ENCODE measurements at regions not wholly inside any gene's neighbourhood (a gene's known extent, or its start where the extent isn't known, plus 50 kb on each side); places are given as distances from the start of the nearest gene placed in this dataset.

GRCh38 chr3:99294092-99294491, 344.3 kb upstream of the COL8A1 start:
- peak; percentile 9 for DNase-seq

GRCh38 chr3:99287876-99288275, 350.5 kb upstream of the COL8A1 start:
- DNase-seq: no peak

DNA sequence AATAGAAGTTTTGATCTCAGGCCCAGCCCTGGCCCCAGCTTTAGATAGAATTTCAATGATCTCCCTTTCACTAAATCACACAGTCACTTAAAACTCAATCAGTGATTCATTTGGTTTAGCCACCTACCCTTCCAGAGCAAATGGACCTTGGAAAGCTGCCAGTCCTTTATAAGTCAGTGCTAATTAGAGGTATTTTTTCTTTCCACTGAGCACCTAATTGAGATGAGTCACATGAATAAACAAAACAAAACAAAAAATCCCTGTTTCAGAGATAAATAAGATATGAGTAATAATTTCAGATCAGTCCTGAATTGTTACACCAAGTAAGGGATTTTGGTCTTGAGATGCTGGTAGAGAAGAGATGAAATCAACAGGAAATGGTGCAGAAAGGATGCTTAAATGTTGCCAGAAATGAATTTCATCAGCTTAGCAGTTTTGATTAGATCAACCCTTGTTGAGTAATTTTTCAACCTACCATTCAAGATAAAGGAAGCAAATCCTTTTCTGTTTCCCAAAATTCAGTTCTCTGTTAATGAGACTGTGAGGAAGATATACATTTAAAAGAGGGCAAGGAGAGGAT, 352.0 kb upstream of the COL8A1 start:
- no peak for DNase-seq

GRCh38 chr3:99269606-99270351, 368.3 kb upstream of the DCBLD2 start:
- DNase-seq: no peak

- DNase-seq: no peak
These were observed 355.3 kb upstream of the DCBLD2 start for GRCh38 chr3:99256788-99257187.

DNA sequence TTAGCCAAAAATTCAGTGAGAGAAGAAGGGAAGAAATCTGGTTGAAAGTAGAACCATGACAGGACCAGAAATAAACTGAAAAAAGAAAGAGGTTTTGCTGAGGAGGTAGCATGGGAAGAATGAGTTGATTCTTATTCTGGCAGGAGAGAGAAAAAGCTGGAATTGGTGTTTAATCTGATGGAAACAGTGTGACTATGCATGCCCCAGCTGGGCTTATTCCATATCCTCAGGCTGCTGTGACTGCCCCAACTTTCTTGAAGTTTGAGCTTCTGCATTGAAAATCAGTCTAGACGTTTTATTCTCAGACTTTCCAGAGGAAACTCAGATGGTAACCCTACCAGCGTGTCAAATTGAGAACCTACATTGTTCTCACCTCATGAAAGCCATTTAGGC, 352.5 kb upstream of the DCBLD2 start:
- no peak for DNase-seq

DNA sequence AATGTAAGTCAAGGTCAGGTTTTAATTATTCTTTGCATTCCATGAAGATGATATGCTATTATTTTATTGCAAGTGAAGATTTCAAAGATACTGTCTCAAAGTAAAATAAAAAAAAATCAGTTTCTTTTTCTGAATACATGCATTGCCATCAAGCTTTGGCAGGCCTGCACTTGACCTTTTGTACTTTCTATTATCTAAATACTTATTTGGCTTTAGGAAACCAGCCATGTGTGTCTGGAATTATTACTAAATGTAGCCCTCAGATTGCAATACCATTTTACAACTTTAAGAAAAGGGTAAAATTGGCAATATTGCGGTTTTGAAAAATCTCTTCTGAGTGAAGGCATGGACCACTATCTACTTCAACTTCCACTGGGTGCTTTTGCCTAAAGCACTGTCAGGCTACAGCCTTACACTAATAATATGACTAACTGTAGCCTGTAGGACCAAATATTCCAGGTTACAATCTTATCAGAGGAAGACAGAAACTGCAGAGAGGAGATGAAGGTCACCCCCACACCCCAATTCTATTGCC, 349.4 kb upstream of the DCBLD2 start:
- peak; percentile 15 for DNase-seq

DNA sequence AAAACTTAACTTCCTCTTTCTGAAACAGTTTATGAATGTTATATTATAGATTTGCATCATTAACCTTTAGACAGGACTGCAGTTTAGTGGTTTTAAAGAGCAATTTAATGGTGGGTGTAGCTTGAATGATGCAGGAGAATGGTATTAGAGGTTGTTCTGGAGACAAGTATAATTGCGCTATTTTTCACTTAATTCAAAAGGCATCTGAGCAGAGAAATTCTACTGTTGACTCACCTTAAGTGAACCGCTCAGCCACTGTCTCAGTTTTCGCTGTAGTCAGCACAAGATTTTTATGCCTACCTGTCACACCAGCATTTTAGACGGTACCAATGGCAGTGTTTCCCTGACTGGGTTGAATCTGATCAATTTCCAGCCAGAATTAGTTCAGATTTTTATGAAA, 348.8 kb upstream of the DCBLD2 start:
- DNase-seq: peak; percentile 2

DNA sequence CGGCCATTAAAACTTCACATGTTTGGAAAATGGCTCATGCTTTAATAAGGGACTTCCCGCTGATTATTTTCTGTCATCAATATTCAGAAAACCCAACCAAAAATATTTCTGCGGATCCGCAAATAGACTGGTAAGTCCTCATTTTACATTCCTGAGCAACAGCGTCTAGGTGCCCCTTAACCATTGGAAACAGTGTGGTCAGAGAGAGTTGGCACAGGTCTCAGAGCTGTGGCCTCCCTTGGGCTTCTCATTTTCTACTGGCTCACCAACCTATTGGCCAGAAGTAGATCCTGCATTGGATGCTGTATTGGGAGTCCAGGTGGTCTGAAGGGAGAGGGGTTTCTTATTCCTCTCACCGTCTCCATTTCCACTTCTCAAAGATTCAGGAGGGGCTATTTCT, 348.1 kb upstream of the DCBLD2 start:
- no peak for DNase-seq

DNA sequence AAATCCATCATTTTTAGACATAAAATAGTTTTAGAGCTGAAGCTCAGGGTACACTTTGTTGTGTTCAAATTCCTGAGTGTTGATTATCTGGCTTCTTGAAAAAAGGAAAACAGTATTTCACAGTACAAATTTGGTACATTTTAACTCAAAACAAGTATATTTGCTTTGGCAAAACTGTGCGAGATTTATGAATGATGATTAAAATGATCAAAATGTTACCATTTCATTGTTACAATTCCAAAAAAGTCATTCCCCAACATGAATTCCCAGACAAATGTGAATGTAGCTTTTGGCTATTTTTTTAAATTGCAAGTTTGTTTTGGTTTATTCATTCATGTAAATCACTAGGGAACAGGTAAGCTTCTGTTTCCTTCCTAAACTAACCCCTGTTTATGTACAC, 347.4 kb upstream of the DCBLD2 start:
- no peak for DNase-seq

DNA sequence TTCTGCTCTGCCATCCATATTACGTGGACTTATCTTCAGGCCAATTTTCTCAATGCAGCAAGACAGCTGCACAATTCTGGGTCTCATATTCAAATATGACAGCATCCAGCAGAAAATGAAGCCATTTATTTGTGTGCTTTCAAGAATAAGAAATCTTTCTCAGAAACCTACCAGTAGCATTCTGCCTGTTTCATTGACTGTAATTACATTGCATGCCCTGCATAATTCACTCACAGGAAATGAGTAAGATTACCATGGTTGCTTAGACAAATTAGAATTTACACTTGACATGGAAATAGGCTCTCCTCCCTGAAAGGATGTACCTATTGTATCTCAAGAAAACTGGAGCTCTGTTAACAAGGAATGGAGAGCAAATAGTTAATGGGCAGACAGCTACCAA, 346.6 kb upstream of the DCBLD2 start:
- DNase-seq: no peak

- DNase-seq: no peak
These were observed 344.6 kb upstream of the DCBLD2 start for GRCh38 chr3:99246010-99246654.

- no peak for DNase-seq
These were observed 340.8 kb upstream of the DCBLD2 start for GRCh38 chr3:99242271-99242670.

- DNase-seq: no peak
These were observed 339.2 kb upstream of the DCBLD2 start for GRCh38 chr3:99240700-99241099.

DNA sequence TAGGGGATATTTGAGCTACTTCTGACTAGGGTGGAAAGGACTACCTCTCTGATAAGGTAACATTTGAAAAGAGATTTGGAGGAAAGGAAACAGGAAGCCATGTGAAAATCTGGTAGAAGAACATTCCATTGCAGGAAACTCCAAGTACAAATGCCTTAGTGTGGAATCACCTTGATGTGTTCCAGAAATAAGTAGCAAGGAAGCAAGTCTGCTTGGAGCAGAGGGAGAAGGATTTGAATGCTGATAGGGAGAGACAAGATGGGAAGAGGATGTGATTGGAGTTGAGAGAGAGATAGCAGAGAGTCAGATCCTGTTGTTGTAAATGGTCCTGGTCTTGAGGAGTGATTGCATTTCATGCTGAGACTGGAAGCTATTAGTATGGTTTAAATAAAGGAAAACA, 335.1 kb upstream of the DCBLD2 start:
- DNase-seq: no peak

DNA sequence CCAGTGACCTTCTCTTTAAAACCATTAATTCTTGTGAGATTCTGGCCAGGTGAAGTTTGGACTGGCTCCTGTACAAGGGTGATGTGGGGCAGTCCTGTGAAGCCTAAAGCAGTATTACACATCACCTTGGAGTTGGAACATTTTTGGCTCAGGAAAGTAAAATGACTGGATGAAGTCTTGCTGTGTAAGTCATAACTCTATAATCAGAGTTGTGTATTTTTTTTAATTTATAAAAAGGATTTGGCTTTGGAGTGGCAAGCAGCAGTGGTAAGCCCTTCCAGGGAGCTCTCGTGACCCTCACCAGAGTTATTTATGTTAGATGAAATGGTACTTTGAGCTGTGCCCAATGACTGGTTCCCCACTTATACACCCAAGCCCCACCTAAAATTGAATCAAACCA, 331.2 kb upstream of the DCBLD2 start:
- no peak for DNase-seq

DNA sequence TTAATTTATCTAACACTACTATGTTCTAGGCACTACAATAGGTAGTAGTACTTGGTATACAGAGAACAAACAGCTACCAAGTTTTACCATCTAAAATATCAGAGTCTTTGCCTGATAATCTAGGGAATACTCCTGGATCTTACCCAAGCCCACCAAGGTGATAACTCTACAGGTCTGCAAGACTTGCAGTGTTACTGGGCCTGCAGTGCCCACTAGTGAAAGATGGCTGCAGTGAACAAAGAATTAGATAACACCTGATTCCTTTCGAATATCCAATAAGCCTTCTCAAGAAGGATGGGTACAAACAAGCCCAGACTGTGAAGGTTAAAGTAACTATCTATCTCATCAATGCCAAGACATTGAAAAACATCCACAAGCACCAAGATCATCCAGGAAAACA, 317.0 kb upstream of the DCBLD2 start:
- no peak for DNase-seq

DNA sequence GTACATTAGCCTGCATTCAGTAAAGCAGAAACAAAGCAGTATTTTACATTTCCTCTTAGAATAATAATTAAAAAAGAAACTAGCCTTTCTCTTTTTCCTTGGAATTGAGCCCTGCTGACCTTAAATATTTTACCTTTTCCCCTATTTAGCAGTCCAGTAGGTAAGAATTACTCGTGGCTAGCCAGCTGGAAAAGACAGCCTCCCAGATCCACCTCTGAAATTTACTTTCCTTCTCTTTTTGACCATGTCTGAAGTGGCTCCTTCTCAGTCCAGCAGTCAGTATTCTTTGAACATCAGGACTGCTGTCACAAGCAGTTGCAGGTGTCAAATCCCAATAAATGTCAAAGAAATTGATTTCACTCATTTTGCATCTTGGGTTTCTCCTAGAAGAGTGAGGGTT, 311.5 kb upstream of the DCBLD2 start:
- no peak for DNase-seq

DNA sequence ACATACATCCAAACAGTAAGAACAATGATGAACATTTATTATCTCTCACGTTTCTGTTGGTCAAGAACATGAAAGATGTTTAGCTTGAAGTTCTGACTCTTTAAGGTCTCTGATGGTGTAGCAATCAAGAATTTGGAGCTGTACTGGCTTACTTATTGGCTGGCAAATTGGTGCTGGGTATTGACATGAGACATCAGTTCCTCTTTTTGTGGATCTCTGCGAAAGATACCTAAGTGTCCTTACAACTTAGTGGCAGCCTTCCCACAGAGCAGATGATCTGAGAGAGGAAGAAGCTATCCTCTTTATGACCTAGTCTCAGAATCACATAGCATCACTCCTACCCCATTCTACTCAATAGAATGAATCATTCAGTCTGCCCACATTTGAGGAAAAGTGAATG, 309.8 kb upstream of the DCBLD2 start:
- DNase-seq: no peak

GRCh38 chr3:99199021-99199420, 297.5 kb upstream of the DCBLD2 start:
- DNase-seq: no peak

GRCh38 chr3:99191186-99191585, 289.7 kb upstream of the DCBLD2 start:
- DNase-seq: no peak

DNA sequence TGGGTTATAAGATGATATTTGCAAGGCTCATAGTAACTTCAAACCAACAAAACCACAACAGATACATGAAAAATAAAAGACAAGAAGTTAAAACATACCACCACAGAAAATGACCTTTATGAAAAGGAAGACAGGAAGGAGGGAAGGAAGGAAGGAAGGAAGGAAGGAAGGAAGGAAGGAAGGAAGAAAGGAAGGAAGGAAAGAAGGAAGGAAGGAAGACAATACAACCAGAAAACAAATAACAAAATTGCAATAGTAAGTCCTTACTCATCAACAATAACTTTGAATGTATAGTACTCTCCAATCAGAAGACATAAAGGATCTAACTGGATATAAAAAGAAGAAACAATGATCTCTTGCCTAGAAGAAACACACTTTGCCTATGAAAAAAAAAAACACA, 287.4 kb upstream of the DCBLD2 start:
- no peak for DNase-seq

DNA sequence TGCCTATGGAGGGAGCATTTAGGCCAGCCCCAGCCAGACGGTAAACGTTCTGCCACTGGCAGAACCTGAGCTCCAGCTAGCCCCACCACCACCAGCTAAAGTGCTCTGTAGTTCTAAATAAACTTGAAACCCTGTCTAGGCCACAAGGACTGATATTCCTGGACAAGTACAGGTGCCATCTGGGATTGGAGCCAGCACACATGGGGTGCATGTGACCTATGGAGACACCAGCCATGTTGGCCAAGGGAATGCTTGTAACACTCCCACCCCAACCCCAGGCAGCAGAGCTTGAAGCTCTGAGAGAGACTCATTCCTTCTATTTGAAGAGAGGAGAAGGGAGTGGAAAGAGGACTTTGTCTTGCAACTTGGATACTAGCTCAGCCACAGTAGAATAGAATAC, 284.5 kb upstream of the DCBLD2 start:
- no peak for DNase-seq
